CD14-positive monocyte (primary cell): ENCODE measurements at regions not wholly inside any gene's neighbourhood (a gene's known extent, or its start where the extent isn't known, plus 50 kb on each side); places are given as distances from the start of the nearest gene placed in this dataset.

Experiments
- DNase-seq, 3 donors: peaks; one replicate each; pipeline ENCODE4 v3.0.0-alpha.2; 2011 to 2022
- H2AFZ ChIP-seq: 2 replicates; pipeline ENCODE4 v1.6.0; 2012; ENCODE audit warnings: mild to moderate bottlenecking, low read depth, low read length, inconsistent platforms; ENCODE audit not compliant: insufficient read depth, poor library complexity, severe bottlenecking
- H3K27ac ChIP-seq, 2 donors: 1 replicate in 1 of 2; 2 replicates in 1 of 2; pipeline ENCODE4 v1.5.1; 2012 to 2013; ENCODE audit warnings: low read length in 2 of 2, control low read depth in 1 of 2, inconsistent platforms in 1 of 2, low read depth in 1 of 2, mild to moderate bottlenecking in 1 of 2
- H3K27me3 ChIP-seq, 2 donors: one replicate each; pipeline versions ENCODE4 v1.6.0 to v1.6.1; 2011 to 2013; ENCODE audit warnings: low read length in 2 of 2; ENCODE audit not compliant: control insufficient read depth in 2 of 2, insufficient read depth in 2 of 2
- H3K36me3 ChIP-seq, 2 donors: replicated peaks in 1 of 2; 1 replicate in 1 of 2; 2 replicates in 1 of 2; pipeline versions ENCODE4 v1.5.1 to v1.6.1; 2012 to 2013; ENCODE audit warnings: low read length in 2 of 2, control low read depth in 1 of 2, inconsistent platforms in 1 of 2, mild to moderate bottlenecking in 1 of 2; ENCODE audit not compliant: insufficient read depth in 2 of 2, control insufficient read depth in 1 of 2
- H3K4me1 ChIP-seq, 2 donors: 1 replicate in 1 of 2; 2 replicates in 1 of 2; pipeline versions ENCODE4 v1.5.1 to v1.6.1; 2012 to 2013; ENCODE audit warnings: low read length in 2 of 2, control low read depth in 1 of 2, inconsistent platforms in 1 of 2, mild to moderate bottlenecking in 1 of 2, moderate library complexity in 1 of 2; ENCODE audit not compliant: insufficient read depth in 2 of 2, control insufficient read depth in 1 of 2
- H3K4me2 ChIP-seq: replicated peaks from 2 replicates; pipeline ENCODE3; 2012; ENCODE audit warnings: low read length, moderate library complexity, mild to moderate bottlenecking; ENCODE audit not compliant: poor library complexity, severe bottlenecking; ENCODE audit errors: extremely low read depth
- H3K4me3 ChIP-seq, 3 experiments: fragments of 200-600 bp in 1 of 3; sonication (generic) in 1 of 3; replicated peaks in 1 of 3; 1 replicate in 2 of 3; 2 replicates in 1 of 3; pipeline ENCODE4 v1.5.1; 2011 to 2013; ENCODE audit warnings: low read length in 3 of 3, mild to moderate bottlenecking in 3 of 3, control low read depth in 2 of 3, low read depth in 2 of 3, inconsistent platforms in 1 of 3, moderate library complexity in 1 of 3
- H3K79me2 ChIP-seq: 2 replicates; pipeline ENCODE4 v1.6.0; 2012; ENCODE audit warnings: mild to moderate bottlenecking, control low read depth, inconsistent platforms, low read length, moderate library complexity; ENCODE audit not compliant: insufficient read depth
- H3K9ac ChIP-seq: 2 replicates; pipeline ENCODE4 v1.6.0; 2017; ENCODE audit warnings: low read length, mild to moderate bottlenecking; ENCODE audit not compliant: insufficient read depth, poor library complexity, severe bottlenecking
- H3K9me3 ChIP-seq, 2 donors: replicated peaks in 1 of 2; 1 replicate in 1 of 2; 2 replicates in 1 of 2; pipeline versions ENCODE4 v1.5.1 to v1.6.1; 2012 to 2013; ENCODE audit warnings: low read length in 2 of 2, control low read depth in 1 of 2; ENCODE audit not compliant: control insufficient read depth in 1 of 2, insufficient read depth in 1 of 2
- H4K20me1 ChIP-seq: 2 replicates; pipeline ENCODE4 v1.6.0; 2012; ENCODE audit warnings: mild to moderate bottlenecking, low read length, control low read depth, moderate library complexity; ENCODE audit not compliant: insufficient read depth
- H3K27ac Mint-ChIP-seq, 7 donors: one replicate each; pipeline ENCODE4 v1.8.0; 2020; ENCODE audit warnings: mild to moderate bottlenecking in 7 of 7, mixed read lengths in 7 of 7, moderate library complexity in 6 of 7, inconsistent platforms in 2 of 7
- H3K27me3 Mint-ChIP-seq, 3 donors: one replicate each; pipeline ENCODE4 v1.8.0; 2021 to 2022; ENCODE audit warnings: low read depth in 3 of 3, mild to moderate bottlenecking in 3 of 3, mixed read lengths in 3 of 3, moderate library complexity in 3 of 3, inconsistent platforms in 1 of 3
- H3K36me3 Mint-ChIP-seq, 2 donors: one replicate each; pipeline ENCODE4 v1.8.0; 2020; ENCODE audit warnings: mixed read lengths in 2 of 2, inconsistent platforms in 1 of 2, mild to moderate bottlenecking in 1 of 2
- H3K4me1 Mint-ChIP-seq: one replicate; pipeline ENCODE4 v1.8.0; 2020; ENCODE audit warnings: mild to moderate bottlenecking, mixed read lengths
- H3K4me3 Mint-ChIP-seq, 2 donors: one replicate each; pipeline ENCODE4 v1.8.0; 2020; ENCODE audit warnings: mild to moderate bottlenecking in 2 of 2, mixed read lengths in 2 of 2, moderate library complexity in 1 of 2
- H3K9me3 Mint-ChIP-seq, 7 donors: one replicate each; pipeline ENCODE4 v1.8.0; 2020 to 2022; ENCODE audit warnings: mixed read lengths in 7 of 7, mild to moderate bottlenecking in 6 of 7, moderate library complexity in 6 of 7, inconsistent platforms in 2 of 7
- WGBS: methylation state at CpG from one replicate; pipeline ENCODE4 v1.1.5; 2013; ENCODE audit warnings: missing lambda C conversion rate; ENCODE audit not compliant: insufficient coverage; 5-methylcytosine and 5-hydroxymethylcytosine counted together
- intact Hi-C, 2 donors: fragments of 100-400 bp; cut with micrococcal nuclease; formaldehyde crosslinking; loops; one replicate each; pipeline versions ENCODE4 v1.15.0 to v1.15.1; 2023
- TF ChIP-seq, protein P1 (sequence below): fragments of 200-600 bp; IDR thresholded peaks from one replicate; pipeline ENCODE4 v1.8.0; 2022; ENCODE audit warnings: antibody characterized with exemption, mild to moderate bottlenecking

GRCh38 chr2:175619179-175620045 is 382.7 kb downstream of the LNPK start:
- no peak overlapping the region for H3K9ac ChIP-seq
- H3K4me3 Mint-ChIP-seq = no peak overlapping the region
- H3K27ac Mint-ChIP-seq = no peak overlapping the region
- H3K9me3 Mint-ChIP-seq = peaks cover 0 to 4% (median 2%) of the 10 kb centered on the region in 7 donors
- DNase-seq = no peak
- H3K27me3 ChIP-seq = no peaks in the 10 kb centered on the region
- H3K4me3 ChIP-seq = no peak overlapping the region
- no peaks in the 10 kb centered on the region for H3K79me2 ChIP-seq
- no peaks in the 10 kb centered on the region for H3K4me1 ChIP-seq
- H3K9me3 ChIP-seq = no peaks in the 10 kb centered on the region
- intact Hi-C loops = no loop called here
- WGBS = 71% methylated on average over 1 of the region's 2 CpGs
- H3K4me2 ChIP-seq = no peak overlapping the region
- TF ChIP-seq, protein P1, sequence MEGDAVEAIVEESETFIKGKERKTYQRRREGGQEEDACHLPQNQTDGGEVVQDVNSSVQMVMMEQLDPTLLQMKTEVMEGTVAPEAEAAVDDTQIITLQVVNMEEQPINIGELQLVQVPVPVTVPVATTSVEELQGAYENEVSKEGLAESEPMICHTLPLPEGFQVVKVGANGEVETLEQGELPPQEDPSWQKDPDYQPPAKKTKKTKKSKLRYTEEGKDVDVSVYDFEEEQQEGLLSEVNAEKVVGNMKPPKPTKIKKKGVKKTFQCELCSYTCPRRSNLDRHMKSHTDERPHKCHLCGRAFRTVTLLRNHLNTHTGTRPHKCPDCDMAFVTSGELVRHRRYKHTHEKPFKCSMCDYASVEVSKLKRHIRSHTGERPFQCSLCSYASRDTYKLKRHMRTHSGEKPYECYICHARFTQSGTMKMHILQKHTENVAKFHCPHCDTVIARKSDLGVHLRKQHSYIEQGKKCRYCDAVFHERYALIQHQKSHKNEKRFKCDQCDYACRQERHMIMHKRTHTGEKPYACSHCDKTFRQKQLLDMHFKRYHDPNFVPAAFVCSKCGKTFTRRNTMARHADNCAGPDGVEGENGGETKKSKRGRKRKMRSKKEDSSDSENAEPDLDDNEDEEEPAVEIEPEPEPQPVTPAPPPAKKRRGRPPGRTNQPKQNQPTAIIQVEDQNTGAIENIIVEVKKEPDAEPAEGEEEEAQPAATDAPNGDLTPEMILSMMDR = no peak
- no peak overlapping the region for H2AFZ ChIP-seq
- no peaks in the 10 kb centered on the region for H4K20me1 ChIP-seq
- H3K27ac ChIP-seq = no peak overlapping the region
- no peaks in the 10 kb centered on the region for H3K27me3 Mint-ChIP-seq
- no peaks in the 10 kb centered on the region for H3K36me3 ChIP-seq
- H3K36me3 Mint-ChIP-seq = no peaks in the 10 kb centered on the region
- peaks cover 9% of the 10 kb centered on the region for H3K4me1 Mint-ChIP-seq

DNA sequence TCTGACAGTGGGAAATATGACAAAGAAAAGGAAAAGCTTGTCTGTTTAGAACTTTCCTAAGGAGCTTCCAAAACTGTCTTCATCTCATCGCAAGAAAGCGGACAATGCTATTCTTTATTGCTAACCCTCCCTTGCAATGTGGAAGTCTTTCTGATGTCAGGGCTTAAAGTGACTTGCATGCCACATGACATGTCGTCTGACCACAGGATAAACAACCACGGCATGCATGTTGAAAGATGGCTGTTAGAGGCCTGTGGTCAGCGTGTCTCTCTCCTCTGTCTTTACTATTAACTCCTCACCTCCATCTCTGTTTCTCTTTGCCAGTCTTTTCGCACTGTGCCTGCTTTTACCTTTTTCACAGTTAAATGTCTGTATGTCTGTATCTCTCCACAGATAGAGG is 389.8 kb downstream of the LNPK start:
- no peaks in the 10 kb centered on the region for H3K27me3 ChIP-seq
- no peak overlapping the region for H3K9ac ChIP-seq
- no peak overlapping the region for H3K27ac ChIP-seq
- no peaks in the 10 kb centered on the region for H4K20me1 ChIP-seq
- no peaks in the 10 kb centered on the region for H3K36me3 Mint-ChIP-seq
- WGBS = 100% methylated on average over 2 of the region's 6 CpGs
- no peaks in the 10 kb centered on the region for H3K9me3 ChIP-seq
- no peak overlapping the region for H3K4me3 ChIP-seq
- intact Hi-C loops = no loop called here
- H3K79me2 ChIP-seq = no peaks in the 10 kb centered on the region
- no peaks in the 10 kb centered on the region for H3K4me1 Mint-ChIP-seq
- H3K27ac Mint-ChIP-seq = no peak overlapping the region
- TF ChIP-seq, protein P1 = no peak
- H3K4me2 ChIP-seq = no peak overlapping the region
- H3K9me3 Mint-ChIP-seq = peaks cover 0 to 3% (median 2%) of the 10 kb centered on the region in 7 donors
- no peaks in the 10 kb centered on the region for H3K27me3 Mint-ChIP-seq
- H2AFZ ChIP-seq = peak overlapping the region; percentile 24
- no peaks in the 10 kb centered on the region for H3K36me3 ChIP-seq
- no peaks in the 10 kb centered on the region for H3K4me1 ChIP-seq
- H3K4me3 Mint-ChIP-seq = no peak overlapping the region
- no peak for DNase-seq
